GM12872 (cell line): ENCODE measurements at regions not wholly inside any gene's neighbourhood (a gene's known extent, or its start where the extent isn't known, plus 50 kb on each side); places are given as distances from the start of the nearest gene placed in this dataset.

Experiments used
- TF ChIP-seq, protein P1 (sequence below): IDR thresholded peaks from 3 replicates; pipeline ENCODE4 v1.5.1; 2011; ENCODE audit warnings: low read depth, mild to moderate bottlenecking, low read length, moderate library complexity; ENCODE audit not compliant: insufficient read depth

DNA sequence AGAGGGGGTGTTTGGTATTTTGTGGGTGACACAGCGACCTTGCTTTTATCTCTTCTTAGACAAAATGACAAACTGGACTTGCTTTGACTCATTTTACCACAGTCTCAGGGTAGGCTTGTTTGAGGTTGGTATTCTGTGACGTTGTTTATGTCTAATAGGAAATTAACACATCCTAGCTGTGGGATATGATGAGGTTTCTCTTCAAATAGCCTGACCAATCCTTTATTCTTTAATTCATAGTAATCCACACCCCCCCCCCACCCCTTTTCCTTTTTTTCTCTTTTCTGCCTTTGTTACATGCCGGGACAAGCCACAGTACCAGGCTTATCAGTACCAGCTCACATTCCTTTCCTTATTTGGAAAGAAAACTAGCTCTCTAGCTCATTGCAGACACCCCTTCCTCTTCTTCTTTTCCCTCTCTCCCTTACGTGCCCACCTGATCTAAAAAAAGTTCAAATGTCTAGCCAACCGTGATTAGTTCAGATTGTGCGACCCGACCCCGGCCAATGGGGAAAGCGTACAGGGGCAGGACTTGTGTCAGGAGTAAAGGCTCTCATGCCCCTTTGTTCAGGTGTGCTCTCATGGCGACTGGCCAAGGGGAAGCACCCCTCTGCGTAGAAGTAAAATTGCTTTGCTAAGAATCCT lies 52.2 kb upstream of the PTPRM start:
- TF ChIP-seq, protein P1, sequence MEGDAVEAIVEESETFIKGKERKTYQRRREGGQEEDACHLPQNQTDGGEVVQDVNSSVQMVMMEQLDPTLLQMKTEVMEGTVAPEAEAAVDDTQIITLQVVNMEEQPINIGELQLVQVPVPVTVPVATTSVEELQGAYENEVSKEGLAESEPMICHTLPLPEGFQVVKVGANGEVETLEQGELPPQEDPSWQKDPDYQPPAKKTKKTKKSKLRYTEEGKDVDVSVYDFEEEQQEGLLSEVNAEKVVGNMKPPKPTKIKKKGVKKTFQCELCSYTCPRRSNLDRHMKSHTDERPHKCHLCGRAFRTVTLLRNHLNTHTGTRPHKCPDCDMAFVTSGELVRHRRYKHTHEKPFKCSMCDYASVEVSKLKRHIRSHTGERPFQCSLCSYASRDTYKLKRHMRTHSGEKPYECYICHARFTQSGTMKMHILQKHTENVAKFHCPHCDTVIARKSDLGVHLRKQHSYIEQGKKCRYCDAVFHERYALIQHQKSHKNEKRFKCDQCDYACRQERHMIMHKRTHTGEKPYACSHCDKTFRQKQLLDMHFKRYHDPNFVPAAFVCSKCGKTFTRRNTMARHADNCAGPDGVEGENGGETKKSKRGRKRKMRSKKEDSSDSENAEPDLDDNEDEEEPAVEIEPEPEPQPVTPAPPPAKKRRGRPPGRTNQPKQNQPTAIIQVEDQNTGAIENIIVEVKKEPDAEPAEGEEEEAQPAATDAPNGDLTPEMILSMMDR, result no peak

DNA sequence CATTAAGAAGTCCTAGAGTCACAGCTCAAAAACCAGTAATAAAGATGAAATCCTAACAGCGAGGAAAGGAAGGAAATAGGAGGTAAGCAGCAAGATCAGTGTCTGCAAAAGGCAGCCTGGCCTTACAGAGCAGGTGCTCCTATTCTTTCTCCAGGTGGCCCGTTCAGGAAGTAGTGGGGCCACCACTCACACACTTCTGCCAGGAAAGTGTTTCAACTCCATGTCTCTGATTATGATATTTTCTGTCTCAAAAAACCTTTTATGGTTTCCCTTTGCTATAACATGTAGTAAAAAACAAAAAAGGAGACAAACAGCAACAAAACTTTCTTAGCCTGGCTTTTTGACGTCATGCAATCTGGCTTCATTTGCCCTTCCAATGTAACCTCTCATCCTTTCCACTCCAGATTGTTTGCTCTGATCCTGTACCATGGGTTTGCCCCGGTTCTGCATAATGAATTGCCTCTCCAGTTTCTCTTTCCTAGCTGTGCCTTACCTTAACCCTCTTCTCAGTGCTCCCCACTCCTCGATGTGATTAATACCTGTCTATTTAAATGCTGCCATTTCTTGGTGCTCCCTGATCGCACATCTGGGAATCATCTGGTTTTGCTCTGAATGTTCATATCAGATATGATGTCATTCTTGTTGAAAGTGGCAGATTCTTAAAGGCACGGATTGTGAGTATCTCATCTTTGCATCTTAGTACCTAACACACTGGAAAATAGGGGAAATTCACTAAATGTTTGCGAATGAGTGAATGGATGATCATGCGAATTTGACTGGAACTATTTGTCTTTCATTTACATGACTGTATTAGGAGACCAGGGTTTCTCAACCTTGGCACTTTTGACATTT lies 50.6 kb upstream of the PTPRM start:
- TF ChIP-seq, protein P1, result no peak
